ENCODE measurements at regions not wholly inside any gene's neighbourhood (a gene's known extent, or its start where the extent isn't known, plus 50 kb on each side); places are given as distances from the start of the nearest gene placed in this dataset.

DNA sequence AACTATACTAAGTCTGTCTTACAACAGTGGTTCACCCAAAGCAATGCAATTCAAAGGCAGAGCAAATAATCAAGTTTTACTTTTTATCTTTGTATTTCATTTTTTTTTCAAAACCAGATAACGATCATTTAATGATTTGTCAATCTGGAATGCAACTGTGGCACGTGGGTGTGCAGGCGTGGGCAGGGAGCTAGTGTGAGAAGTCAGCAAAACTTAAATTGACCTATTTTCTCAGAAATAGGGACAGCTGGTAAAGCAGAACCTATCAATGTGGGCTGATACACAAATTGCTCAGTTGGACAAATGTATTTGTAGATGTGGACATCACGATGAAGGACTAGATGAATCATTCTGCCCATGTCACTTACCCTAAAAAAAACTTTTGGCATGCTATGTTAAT is 105.6 kb downstream of the CBLL2 start:
- no peaks in the 10 kb centered on the region for H3K27me3 Mint-ChIP-seq (ENCODE audit: low read depth)
- WGBS (ENCODE audit: extremely low coverage, insufficient read length, low lambda C conversion rate), result no CpG with 5 or more reads among the region's 4 CpGs
- H2BK5ac ChIP-seq (ENCODE audit: insufficient read length, low read length), result no peak overlapping the region
- no peaks in the 10 kb centered on the region for H3K23me2 ChIP-seq (ENCODE audit: insufficient read length, low read depth, low read length, poor library complexity, severe bottlenecking)
- H2BK12ac ChIP-seq (ENCODE audit: insufficient read length, low read depth, low read length), result no peak overlapping the region
- H4K8ac ChIP-seq (replicated peaks; ENCODE audit: insufficient read length, low read depth, low read length), result no peak overlapping the region
- no peak overlapping the region for H3K4me3 Mint-ChIP-seq
- no peaks in the 10 kb centered on the region for H3K4me1 ChIP-seq (ENCODE audit: insufficient read depth, low read length)
- H3K14ac ChIP-seq (ENCODE audit: insufficient read depth, low read length), result no peak overlapping the region
- no peak overlapping the region for H4K91ac ChIP-seq (ENCODE audit: insufficient read length, low read depth, low read length)
- H2BK15ac ChIP-seq (ENCODE audit: low read depth, low read length), result no peak overlapping the region
- H2AK5ac ChIP-seq (ENCODE audit: insufficient read length, low read length), result no peak overlapping the region
- no peaks in the 10 kb centered on the region for H3K9me3 ChIP-seq (ENCODE audit: control insufficient read depth, low read depth, low read length)
- no peak overlapping the region for H3K9ac ChIP-seq (ENCODE audit: extremely low read depth, insufficient read length, low read length)
- no peaks in the 10 kb centered on the region for H3K4me1 Mint-ChIP-seq
- no peaks in the 10 kb centered on the region for H3K79me2 ChIP-seq (ENCODE audit: insufficient read depth, low read length)
- H3K9me3 Mint-ChIP-seq, result peaks cover 12 to 25% of the 10 kb centered on the region in 2 experiments
- no peak overlapping the region for H4K5ac ChIP-seq (ENCODE audit: insufficient read length, low read depth, low read length)
- H2BK20ac ChIP-seq (ENCODE audit: low read depth, low read length, poor library complexity, severe bottlenecking), result no peak overlapping the region
- no peak overlapping the region for H3K27ac ChIP-seq (ENCODE audit: insufficient read length, low read depth, low read length)
- H3T11ph ChIP-seq (ENCODE audit: low read length), result no peak overlapping the region
- DNase-seq, result no peak
- H3K23ac ChIP-seq (ENCODE audit: insufficient read length, low read depth, low read length), result no peak overlapping the region
- TF ChIP-seq, protein P1, sequence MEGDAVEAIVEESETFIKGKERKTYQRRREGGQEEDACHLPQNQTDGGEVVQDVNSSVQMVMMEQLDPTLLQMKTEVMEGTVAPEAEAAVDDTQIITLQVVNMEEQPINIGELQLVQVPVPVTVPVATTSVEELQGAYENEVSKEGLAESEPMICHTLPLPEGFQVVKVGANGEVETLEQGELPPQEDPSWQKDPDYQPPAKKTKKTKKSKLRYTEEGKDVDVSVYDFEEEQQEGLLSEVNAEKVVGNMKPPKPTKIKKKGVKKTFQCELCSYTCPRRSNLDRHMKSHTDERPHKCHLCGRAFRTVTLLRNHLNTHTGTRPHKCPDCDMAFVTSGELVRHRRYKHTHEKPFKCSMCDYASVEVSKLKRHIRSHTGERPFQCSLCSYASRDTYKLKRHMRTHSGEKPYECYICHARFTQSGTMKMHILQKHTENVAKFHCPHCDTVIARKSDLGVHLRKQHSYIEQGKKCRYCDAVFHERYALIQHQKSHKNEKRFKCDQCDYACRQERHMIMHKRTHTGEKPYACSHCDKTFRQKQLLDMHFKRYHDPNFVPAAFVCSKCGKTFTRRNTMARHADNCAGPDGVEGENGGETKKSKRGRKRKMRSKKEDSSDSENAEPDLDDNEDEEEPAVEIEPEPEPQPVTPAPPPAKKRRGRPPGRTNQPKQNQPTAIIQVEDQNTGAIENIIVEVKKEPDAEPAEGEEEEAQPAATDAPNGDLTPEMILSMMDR (conservative IDR thresholded peaks at IDR 0.05), result no peak
- no peak overlapping the region for H2BK120ac ChIP-seq (ENCODE audit: low read depth, low read length, poor library complexity, severe bottlenecking)
- H3K18ac ChIP-seq (ENCODE audit: insufficient read length, low read depth, low read length), result no peak overlapping the region
- H3K27me3 ChIP-seq (ENCODE audit: insufficient read depth, low read length), result no peaks in the 10 kb centered on the region
- H3K56ac ChIP-seq (ENCODE audit: insufficient read length, low read depth, low read length), result no peak overlapping the region
- no peak overlapping the region for H3K27ac Mint-ChIP-seq
- H3K4me2 ChIP-seq (ENCODE audit: insufficient read depth, insufficient read length, low read length), result no peak overlapping the region
- H3K36me3 Mint-ChIP-seq (ENCODE audit: insufficient read depth in 1 of 3, low read depth in 3 of 3), result no peaks in the 10 kb centered on the region; a peak in 2 of 7 replicates
- H2AFZ ChIP-seq (ENCODE audit: low read length), result no peak overlapping the region
- H3K4ac ChIP-seq (ENCODE audit: low read depth, low read length), result no peak overlapping the region
- H4K20me1 ChIP-seq (ENCODE audit: control insufficient read depth, insufficient read depth, insufficient read length), result no peaks in the 10 kb centered on the region
- H3K79me1 ChIP-seq (ENCODE audit: insufficient read depth, low read depth, low read length, poor library complexity, severe bottlenecking), result no peaks in the 10 kb centered on the region
